Mammary epithelial cell (primary cell): ENCODE measurements at regions not wholly inside any gene's neighbourhood (a gene's known extent, or its start where the extent isn't known, plus 50 kb on each side); places are given as distances from the start of the nearest gene placed in this dataset.

Experiments
- CTCF ChIP-seq, 2 donors: IDR thresholded peaks in 1 of 2; conservative IDR thresholded peaks in 1 of 2; 2 replicates each; pipeline ENCODE4 v1.5.1; 2011 to 2012; ENCODE audit warnings: inconsistent platforms in 2 of 2, low read length in 2 of 2, mild to moderate bottlenecking in 2 of 2, control low read depth in 1 of 2, low read depth in 1 of 2; ENCODE audit not compliant: insufficient read depth in 1 of 2; ENCODE audit errors: extremely low read depth in 1 of 2
- EZH2 ChIP-seq: IDR thresholded peaks from 2 replicates; pipeline ENCODE4 v1.6.1; 2012; ENCODE audit warnings: low read length, inconsistent platforms, borderline replicate concordance

- TF ChIP-seq CTCF (conservative IDR thresholded peaks at IDR 0.05 in 1 of 2, IDR thresholded peaks at IDR 0.05 in 1 of 2; ENCODE audit: extremely low read depth in 1 of 2, insufficient read depth in 1 of 2, low read depth in 1 of 2, low read length in 2 of 2) (no peak), EZH2 (no peak)
These were observed 111.8 kb downstream of the ASB7 start for GRCh38 chr15:100714034-100714748.
